ENCODE measurements at regions not wholly inside any gene's neighbourhood (a gene's known extent, or its start where the extent isn't known, plus 50 kb on each side); places are given as distances from the start of the nearest gene placed in this dataset.

DNA sequence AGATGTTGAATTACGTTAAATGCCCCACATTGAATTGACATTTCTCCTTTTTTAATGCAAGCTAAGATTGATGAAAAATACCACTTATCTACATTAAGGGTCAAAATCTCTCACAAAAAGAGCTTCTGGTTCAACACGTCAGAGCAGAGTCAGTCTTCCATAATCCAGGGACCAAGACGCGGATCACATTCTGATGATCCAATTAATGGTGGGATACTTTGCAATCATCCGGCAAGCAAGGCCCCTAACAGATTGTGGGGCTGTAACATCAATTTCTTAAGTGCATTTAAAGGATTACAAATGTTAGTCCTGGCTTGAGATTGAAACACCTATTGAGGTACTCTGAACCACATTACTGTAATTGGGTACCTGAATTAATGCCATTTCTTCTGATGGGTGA, 120.2 kb upstream of the ESRRG start:
- H3K27ac ChIP-seq (ENCODE audit: low read depth in 1 of 2, low read length in 2 of 2), result no peak overlapping the region
- 85% methylated on average over 5 of the region's 5 CpGs for WGBS
- no peak for DNase-seq (ENCODE audit: low spot score)
- H3K36me3 ChIP-seq (ENCODE audit: control insufficient read depth in 4 of 4, insufficient read depth in 3 of 4, low read depth in 1 of 4, low read length in 3 of 4), result no peaks in the 10 kb centered on the region
- no peak overlapping the region for H3K9ac ChIP-seq (ENCODE audit: low read depth in 1 of 2, low read length in 2 of 2)
- H3K4me1 ChIP-seq (ENCODE audit: control insufficient read depth in 4 of 4, insufficient read depth in 4 of 4, low read length in 3 of 4), result no peaks in the 10 kb centered on the region
- TF ChIP-seq YY1 (IDR thresholded peaks at IDR 0.05), result no peak
- no peak for TF ChIP-seq TAF1 (conservative IDR thresholded peaks at IDR 0.05)
- TF ChIP-seq NR2F2 (IDR thresholded peaks at IDR 0.05), result no peak
- TF ChIP-seq, protein P1, sequence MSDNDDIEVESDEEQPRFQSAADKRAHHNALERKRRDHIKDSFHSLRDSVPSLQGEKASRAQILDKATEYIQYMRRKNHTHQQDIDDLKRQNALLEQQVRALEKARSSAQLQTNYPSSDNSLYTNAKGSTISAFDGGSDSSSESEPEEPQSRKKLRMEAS (IDR thresholded peaks at IDR 0.05), result no peak
- no peak for TF ChIP-seq EGR1 (IDR thresholded peaks at IDR 0.05; ENCODE audit: low read depth in 2 of 2)
- TF ChIP-seq, protein P2, sequence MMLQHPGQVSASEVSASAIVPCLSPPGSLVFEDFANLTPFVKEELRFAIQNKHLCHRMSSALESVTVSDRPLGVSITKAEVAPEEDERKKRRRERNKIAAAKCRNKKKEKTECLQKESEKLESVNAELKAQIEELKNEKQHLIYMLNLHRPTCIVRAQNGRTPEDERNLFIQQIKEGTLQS (IDR thresholded peaks at IDR 0.05), result no peak
- no peak for TF ChIP-seq GABPA (IDR thresholded peaks at IDR 0.05 in 1 of 2, conservative IDR thresholded peaks at IDR 0.05 in 1 of 2)
- TF ChIP-seq FOXA1 (IDR thresholded peaks at IDR 0.05), result no peak
- no peak for TF ChIP-seq SP1 (IDR thresholded peaks at IDR 0.05)
- no peak for TF ChIP-seq RXRA (IDR thresholded peaks at IDR 0.05)
- TF ChIP-seq HNF4A (conservative IDR thresholded peaks at IDR 0.05), result no peak
- no peak for TF ChIP-seq CTCF (IDR thresholded peaks at IDR 0.05; ENCODE audit: low read depth, low read length, missing input control)
- TF ChIP-seq, protein P3, sequence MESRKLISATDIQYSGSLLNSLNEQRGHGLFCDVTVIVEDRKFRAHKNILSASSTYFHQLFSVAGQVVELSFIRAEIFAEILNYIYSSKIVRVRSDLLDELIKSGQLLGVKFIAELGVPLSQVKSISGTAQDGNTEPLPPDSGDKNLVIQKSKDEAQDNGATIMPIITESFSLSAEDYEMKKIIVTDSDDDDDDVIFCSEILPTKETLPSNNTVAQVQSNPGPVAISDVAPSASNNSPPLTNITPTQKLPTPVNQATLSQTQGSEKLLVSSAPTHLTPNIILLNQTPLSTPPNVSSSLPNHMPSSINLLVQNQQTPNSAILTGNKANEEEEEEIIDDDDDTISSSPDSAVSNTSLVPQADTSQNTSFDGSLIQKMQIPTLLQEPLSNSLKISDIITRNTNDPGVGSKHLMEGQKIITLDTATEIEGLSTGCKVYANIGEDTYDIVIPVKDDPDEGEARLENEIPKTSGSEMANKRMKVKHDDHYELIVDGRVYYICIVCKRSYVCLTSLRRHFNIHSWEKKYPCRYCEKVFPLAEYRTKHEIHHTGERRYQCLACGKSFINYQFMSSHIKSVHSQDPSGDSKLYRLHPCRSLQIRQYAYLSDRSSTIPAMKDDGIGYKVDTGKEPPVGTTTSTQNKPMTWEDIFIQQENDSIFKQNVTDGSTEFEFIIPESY (IDR thresholded peaks at IDR 0.05), result no peak
- TF ChIP-seq FOXA2 (IDR thresholded peaks at IDR 0.05), result no peak
- TF ChIP-seq RAD21 (IDR thresholded peaks at IDR 0.05), result no peak
- no peak for TF ChIP-seq JUND (IDR thresholded peaks at IDR 0.05)
- no peak for TF ChIP-seq HNF4G (IDR thresholded peaks at IDR 0.05)
- TF ChIP-seq REST (IDR thresholded peaks at IDR 0.05), result no peak
- H3K27me3 ChIP-seq (ENCODE audit: control insufficient read depth in 4 of 4, insufficient read depth in 4 of 4, low read length in 3 of 4), result no peaks in the 10 kb centered on the region
- no peaks in the 10 kb centered on the region for H3K9me3 ChIP-seq (ENCODE audit: control insufficient read depth in 4 of 4, low read length in 3 of 4)
- no peak overlapping the region for H3K4me3 ChIP-seq (ENCODE audit: low read depth in 1 of 3, low read length in 3 of 3)
